ENCODE measurements at regions not wholly inside any gene's neighbourhood (a gene's known extent, or its start where the extent isn't known, plus 50 kb on each side); places are given as distances from the start of the nearest gene placed in this dataset.

DNA sequence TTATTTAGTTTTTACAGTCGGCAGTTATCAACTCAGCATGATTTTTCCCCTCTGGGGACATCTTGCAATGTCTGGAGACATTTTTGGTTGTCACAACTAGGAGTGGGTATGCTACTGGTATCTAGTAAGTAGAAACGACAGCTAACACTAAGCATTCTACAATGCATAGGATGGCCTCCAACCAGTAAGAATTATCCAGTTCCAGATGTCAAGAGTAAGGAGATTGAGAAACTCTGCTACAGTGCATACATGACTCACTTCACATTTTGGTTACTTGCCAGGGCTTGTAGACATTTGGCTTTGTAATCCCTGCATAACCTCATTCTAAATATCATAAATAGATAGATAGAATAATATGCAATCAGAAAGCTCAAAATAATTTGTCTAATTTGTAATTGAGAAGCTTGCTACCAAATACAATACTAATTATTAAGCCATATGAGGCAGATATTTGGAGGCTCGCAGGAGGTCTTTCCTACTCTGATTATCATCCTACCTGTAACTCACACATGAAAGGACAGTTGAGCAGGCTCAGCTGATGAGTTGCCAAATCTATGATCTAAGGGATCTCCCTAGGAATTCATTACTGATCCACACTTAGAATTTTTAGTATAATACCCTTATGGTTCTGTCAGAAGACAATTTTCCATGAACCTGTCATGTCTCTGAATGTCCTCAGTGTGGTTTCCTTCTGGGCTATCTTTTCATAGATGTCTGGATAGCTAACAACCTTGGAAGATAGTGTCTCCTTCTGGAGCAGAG lies 346.9 kb upstream of the TLE4 start:
- TF ChIP-seq, protein P1, sequence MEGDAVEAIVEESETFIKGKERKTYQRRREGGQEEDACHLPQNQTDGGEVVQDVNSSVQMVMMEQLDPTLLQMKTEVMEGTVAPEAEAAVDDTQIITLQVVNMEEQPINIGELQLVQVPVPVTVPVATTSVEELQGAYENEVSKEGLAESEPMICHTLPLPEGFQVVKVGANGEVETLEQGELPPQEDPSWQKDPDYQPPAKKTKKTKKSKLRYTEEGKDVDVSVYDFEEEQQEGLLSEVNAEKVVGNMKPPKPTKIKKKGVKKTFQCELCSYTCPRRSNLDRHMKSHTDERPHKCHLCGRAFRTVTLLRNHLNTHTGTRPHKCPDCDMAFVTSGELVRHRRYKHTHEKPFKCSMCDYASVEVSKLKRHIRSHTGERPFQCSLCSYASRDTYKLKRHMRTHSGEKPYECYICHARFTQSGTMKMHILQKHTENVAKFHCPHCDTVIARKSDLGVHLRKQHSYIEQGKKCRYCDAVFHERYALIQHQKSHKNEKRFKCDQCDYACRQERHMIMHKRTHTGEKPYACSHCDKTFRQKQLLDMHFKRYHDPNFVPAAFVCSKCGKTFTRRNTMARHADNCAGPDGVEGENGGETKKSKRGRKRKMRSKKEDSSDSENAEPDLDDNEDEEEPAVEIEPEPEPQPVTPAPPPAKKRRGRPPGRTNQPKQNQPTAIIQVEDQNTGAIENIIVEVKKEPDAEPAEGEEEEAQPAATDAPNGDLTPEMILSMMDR (IDR thresholded peaks at IDR 0.05): no peak
- TF ChIP-seq POLR2A (IDR thresholded peaks at IDR 0.05): no peak

Measured in testis (tissue), 2 donors.